Tibial nerve (tissue), 4 donors: ENCODE measurements at regions not wholly inside any gene's neighbourhood (a gene's known extent, or its start where the extent isn't known, plus 50 kb on each side); places are given as distances from the start of the nearest gene placed in this dataset.

ENCODE experiments used
- EP300 ChIP-seq, 2 donors: sonication (generic); formaldehyde crosslinking; IDR thresholded peaks; one replicate each; pipeline ENCODE4 v1.6.1; 2017; ENCODE audit warnings: antibody characterized with exemption in 2 of 2, mild to moderate bottlenecking in 1 of 2
- POLR2A ChIP-seq, 2 donors: fragments of 450-650 bp; IDR thresholded peaks; one replicate each; pipeline ENCODE4 v1.6.1; 2017; ENCODE audit warnings: antibody characterized with exemption in 2 of 2, mild to moderate bottlenecking in 2 of 2, moderate library complexity in 2 of 2
- TF ChIP-seq, protein P1 (sequence below), 5 experiments: fragments of 200-600 bp in 3 of 5; fragments of 450-650 bp in 2 of 5; sonication (generic) in 3 of 5; IDR thresholded peaks; one replicate each; pipeline ENCODE4 v1.5.1; 2016 to 2019; ENCODE audit warnings: antibody characterized with exemption in 5 of 5, mild to moderate bottlenecking in 3 of 5, moderate library complexity in 2 of 5

DNA sequence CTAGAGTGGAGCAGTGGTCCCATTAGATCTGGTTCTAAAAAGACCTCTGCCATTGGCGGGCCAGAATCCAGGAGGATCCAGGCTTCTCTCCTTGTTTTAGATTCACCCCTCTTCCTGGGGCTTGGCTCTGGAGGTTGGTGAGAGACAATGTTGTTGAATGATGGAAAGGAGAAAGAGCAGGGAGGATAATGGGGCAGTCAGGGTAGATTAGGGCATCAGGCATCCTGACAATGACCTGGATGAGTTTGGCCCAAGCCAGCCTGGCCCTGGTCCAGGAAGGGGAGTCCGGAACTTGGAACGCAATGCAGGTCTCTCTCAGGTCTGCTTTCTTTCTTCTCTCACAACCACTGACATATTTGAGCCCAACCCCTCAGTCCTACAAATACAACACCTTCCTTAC is 260.1 kb upstream of the RASGRP1 start:
- TF ChIP-seq, protein P1, sequence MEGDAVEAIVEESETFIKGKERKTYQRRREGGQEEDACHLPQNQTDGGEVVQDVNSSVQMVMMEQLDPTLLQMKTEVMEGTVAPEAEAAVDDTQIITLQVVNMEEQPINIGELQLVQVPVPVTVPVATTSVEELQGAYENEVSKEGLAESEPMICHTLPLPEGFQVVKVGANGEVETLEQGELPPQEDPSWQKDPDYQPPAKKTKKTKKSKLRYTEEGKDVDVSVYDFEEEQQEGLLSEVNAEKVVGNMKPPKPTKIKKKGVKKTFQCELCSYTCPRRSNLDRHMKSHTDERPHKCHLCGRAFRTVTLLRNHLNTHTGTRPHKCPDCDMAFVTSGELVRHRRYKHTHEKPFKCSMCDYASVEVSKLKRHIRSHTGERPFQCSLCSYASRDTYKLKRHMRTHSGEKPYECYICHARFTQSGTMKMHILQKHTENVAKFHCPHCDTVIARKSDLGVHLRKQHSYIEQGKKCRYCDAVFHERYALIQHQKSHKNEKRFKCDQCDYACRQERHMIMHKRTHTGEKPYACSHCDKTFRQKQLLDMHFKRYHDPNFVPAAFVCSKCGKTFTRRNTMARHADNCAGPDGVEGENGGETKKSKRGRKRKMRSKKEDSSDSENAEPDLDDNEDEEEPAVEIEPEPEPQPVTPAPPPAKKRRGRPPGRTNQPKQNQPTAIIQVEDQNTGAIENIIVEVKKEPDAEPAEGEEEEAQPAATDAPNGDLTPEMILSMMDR (IDR thresholded peaks at IDR 0.05), result no peak
- no peak for TF ChIP-seq POLR2A (IDR thresholded peaks at IDR 0.05)
- no peak for TF ChIP-seq EP300 (IDR thresholded peaks at IDR 0.05)
